Pancreas (tissue), 10 donors: ENCODE measurements at regions not wholly inside any gene's neighbourhood (a gene's known extent, or its start where the extent isn't known, plus 50 kb on each side); places are given as distances from the start of the nearest gene placed in this dataset.

Source experiments
- ATAC-seq, 4 donors: fragments of 200-7000 bp; cut with Tn5 transposase; one replicate each; pipeline versions ENCODE4 v1.8.0 to v1.9.1; 2020; ENCODE audit warnings: mild to moderate bottlenecking in 4 of 4, moderate library complexity in 4 of 4
- DNase-seq, 6 donors: peaks; one replicate each; pipeline ENCODE4 v3.0.0-alpha.2; 2020
- FAIRE-seq: peaks from 2 replicates; lab custom pipeline; 2012; peaks lifted over from hg19 to GRCh38; lab: Jason Lieb, UNC
- H3K27ac ChIP-seq, 4 donors: fragments of 200-600 bp; sonication (generic); 1 replicate in 3 of 4; 2 replicates in 1 of 4; pipeline versions ENCODE4 v1.5.0 to v1.8.0; 2020
- H3K27me3 ChIP-seq, 4 donors: fragments of 200-600 bp; one replicate each; pipeline ENCODE4 v1.8.0; 2021
- H3K36me3 ChIP-seq, 3 donors: fragments of 200-600 bp; sonication (generic) in 1 of 3; one replicate each; pipeline versions ENCODE4 v1.5.0 to v1.8.0; 2020 to 2021
- H3K4me1 ChIP-seq, 3 donors: fragments of 200-600 bp; one replicate each; pipeline ENCODE4 v1.8.0; 2021
- H3K4me3 ChIP-seq, 4 donors: fragments of 200-600 bp; sonication (generic) in 2 of 4; one replicate each; pipeline versions ENCODE4 v1.5.0 to v1.8.0; 2020 to 2021
- H3K9me3 ChIP-seq, 4 donors: fragments of 200-600 bp; one replicate each; pipeline ENCODE4 v1.8.0; 2021
- CTCF ChIP-seq, 4 donors: fragments of 200-600 bp; sonication (generic) in 3 of 4; IDR thresholded peaks; one replicate each; pipeline versions ENCODE4 v1.5.0 to v1.8.0; 2021; ENCODE audit warnings: antibody characterized with exemption in 4 of 4
- WGBS, 2 donors: extraction: QIAGEN DNeasy Blood & Tissue Kit; methylation state at CpG; one replicate each; pipeline ENCODE4 v1.1.7; 2013; 5-methylcytosine and 5-hydroxymethylcytosine counted together
- intact Hi-C, 3 donors: fragments of 100-400 bp; cut with DNase I; formaldehyde crosslinking; loops; one replicate each; pipeline versions ENCODE4 v1.11.1 to v1.14.2; 2022
- donor health status: healthy with polysubstance abuse.
- donor health status: DM: no; HTN: no; CAD: no; lungs with moderate emphysema.
- donor health status: DM: no; HTN: no; CAD: no.
- donor health status: control.
- donor health status: control.
- donor health status: Bipolar disorder and iron deficiency.
- donor health status: DM: yes; HTN: yes; CAD: no.
- donor health status: DM: no; HTN: no; CAD: no.
- donor health status: DM: no; HTN: no; CAD: no.
- donor health status: DM: yes; HTN: yes; CAD: no.

- no peak for ATAC-seq
- WGBS, 2 donors, result 69 to 82% methylated on average over 1 of the region's 1 CpG
- Histone ChIP-seq H3K36me3 (no peaks in the 10 kb centered on the region), H3K4me1 (no peaks in the 10 kb centered on the region), H3K9me3 (no peaks in the 10 kb centered on the region), H3K27ac (no peak overlapping the region), H3K4me3 (no peak overlapping the region), H3K27me3 (no peaks in the 10 kb centered on the region)
- no peak for DNase-seq
- FAIRE-seq, result no peak
- TF ChIP-seq CTCF (IDR thresholded peaks at IDR 0.05), result no peak
- intact Hi-C loops, result no loop called here
These were observed 86.2 kb upstream of the FRMD4B start for GRCh38 chr3:69472093-69472492.

GRCh38 chr3:69463531-69463930 lies 77.6 kb upstream of the FRMD4B start:
- H3K27ac ChIP-seq, result no peak overlapping the region
- TF ChIP-seq CTCF (IDR thresholded peaks at IDR 0.05), result no peak
- ATAC-seq (no peak), FAIRE-seq (no peak), DNase-seq (no peak)
- no peaks in the 10 kb centered on the region for H3K4me1 ChIP-seq
- WGBS, 2 donors, result 84 to 89% methylated on average over 1 of the region's 1 CpG
- no peaks in the 10 kb centered on the region for H3K27me3 ChIP-seq
- intact Hi-C loops, result no loop called here
- H3K36me3 ChIP-seq, result no peaks in the 10 kb centered on the region
- no peak overlapping the region for H3K4me3 ChIP-seq
- H3K9me3 ChIP-seq, result no peaks in the 10 kb centered on the region

GRCh38 chr3:69462826-69463100 lies 76.9 kb upstream of the FRMD4B start:
- no peak overlapping the region for H3K27ac ChIP-seq
- TF ChIP-seq CTCF (IDR thresholded peaks at IDR 0.05), result no peak
- no peaks in the 10 kb centered on the region for H3K27me3 ChIP-seq
- no peaks in the 10 kb centered on the region for H3K9me3 ChIP-seq
- intact Hi-C loops, result no loop called here
- H3K4me1 ChIP-seq, result no peaks in the 10 kb centered on the region
- no peak overlapping the region for H3K4me3 ChIP-seq
- ATAC-seq (no peak), FAIRE-seq (no peak), DNase-seq (no peak)
- no peaks in the 10 kb centered on the region for H3K36me3 ChIP-seq

GRCh38 chr3:69462022-69462825 lies 76.3 kb upstream of the FRMD4B start:
- FAIRE-seq, result no peak
- WGBS, 2 donors, result 83 to 89% methylated on average over 6 of the region's 6 CpGs
- Histone ChIP-seq H3K9me3 (no peaks in the 10 kb centered on the region), H3K4me3 (no peak overlapping the region), H3K27me3 (no peaks in the 10 kb centered on the region), H3K27ac (no peak overlapping the region), H3K36me3 (no peaks in the 10 kb centered on the region), H3K4me1 (no peaks in the 10 kb centered on the region)
- ATAC-seq, result no peak
- intact Hi-C loops, result no loop called here
- no peak for DNase-seq
- no peak for TF ChIP-seq CTCF (IDR thresholded peaks at IDR 0.05)

- FAIRE-seq (no peak), DNase-seq (no peak), ATAC-seq (no peak)
- no peaks in the 10 kb centered on the region for H3K36me3 ChIP-seq
- no peak overlapping the region for H3K4me3 ChIP-seq
- no peaks in the 10 kb centered on the region for H3K9me3 ChIP-seq
- no peak overlapping the region for H3K27ac ChIP-seq
- TF ChIP-seq CTCF (IDR thresholded peaks at IDR 0.05), result no peak
- H3K4me1 ChIP-seq, result no peaks in the 10 kb centered on the region
- intact Hi-C loops, result no loop called here
- H3K27me3 ChIP-seq, result no peaks in the 10 kb centered on the region
- WGBS, 2 donors, result 80 to 85% methylated on average over 10 of the region's 10 CpGs
These were observed 74.1 kb upstream of the FRMD4B start for GRCh38 chr3:69460034-69460433.
